Right cardiac atrium (tissue), 5 donors: ENCODE measurements at regions not wholly inside any gene's neighbourhood (a gene's known extent, or its start where the extent isn't known, plus 50 kb on each side); places are given as distances from the start of the nearest gene placed in this dataset.
"Not testable (repeated sequence)": the region's sequence is repeated elsewhere in the genome, so short reads cannot be mapped to it uniquely, and the experiment has no call there.

Source experiments
- ATAC-seq, 2 donors: fragments of 200-7000 bp; cut with Tn5 transposase; one replicate each; pipeline versions ENCODE4 v1.8.0 to v1.9.1; 2020; ENCODE audit warnings: moderate library complexity in 2 of 2, mild to moderate bottlenecking in 1 of 2
- DNase-seq, 3 donors: peaks; one replicate each; pipeline ENCODE4 v3.0.0-alpha.2; 2020
- H3K27ac ChIP-seq: one replicate; pipeline ENCODE4 v1.5.1; 2013; ENCODE audit warnings: mild to moderate bottlenecking, low read length, control low read depth, moderate library complexity
- H3K27me3 ChIP-seq: one replicate; pipeline ENCODE4 v1.6.1; 2013; ENCODE audit not compliant: control insufficient read depth, insufficient read depth
- H3K4me1 ChIP-seq: one replicate; pipeline ENCODE4 v1.6.1; 2013; ENCODE audit warnings: low read length; ENCODE audit not compliant: control insufficient read depth, insufficient read depth
- H3K4me3 ChIP-seq: one replicate; pipeline ENCODE4 v1.5.1; 2013; ENCODE audit warnings: low read length, control low read depth
- H3K9me3 ChIP-seq: one replicate; pipeline ENCODE4 v1.6.1; 2013; ENCODE audit warnings: low read length; ENCODE audit not compliant: control insufficient read depth
- WGBS: extraction: QIAGEN DNeasy Blood & Tissue Kit; methylation state at CpG from one replicate; pipeline ENCODE4 v1.1.7; 2013; 5-methylcytosine and 5-hydroxymethylcytosine counted together
- intact Hi-C, 4 donors: fragments of 100-400 bp; cut with DNase I; formaldehyde crosslinking; loops; one replicate each; pipeline versions ENCODE4 v1.11.0 to v1.14.0; 2022 to 2023
- donor health status: healthy with polysubstance abuse.
- donor health status: DM: no; HTN: yes; CAD: no.
- donor health status: DM: no; HTN: no; CAD: no.
- donor health status: DM: no; HTN: yes; CAD: no; lungs with severe emphysema.
- donor health status: DM: yes; HTN: yes; CAD: no.

DNA sequence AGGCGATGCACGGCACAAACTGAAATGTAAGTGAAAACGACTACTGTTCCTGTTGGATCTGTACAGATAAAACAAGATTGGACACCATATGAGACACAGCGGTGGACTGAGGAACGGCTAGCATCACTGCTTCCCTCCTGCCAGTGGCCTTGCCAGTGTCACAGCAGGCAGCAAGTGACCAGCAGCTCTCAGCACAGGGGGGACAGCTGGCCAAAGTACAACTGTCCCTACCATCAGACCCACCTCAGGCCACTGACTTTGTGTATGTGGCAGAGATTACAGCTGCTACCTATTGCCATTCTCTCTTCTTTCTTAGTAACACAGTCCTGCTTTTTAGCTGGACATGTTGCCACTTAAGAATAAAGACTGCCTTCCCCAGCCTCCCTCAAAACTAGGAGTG is 80.0 kb upstream of the SLC66A3 start:
- no peak overlapping the region for H3K4me3 ChIP-seq
- ATAC-seq (no peak), DNase-seq (no peak)
- no peaks in the 10 kb centered on the region for H3K4me1 ChIP-seq
- no peaks in the 10 kb centered on the region for H3K27me3 ChIP-seq
- no peaks in the 10 kb centered on the region for H3K9me3 ChIP-seq
- H3K27ac ChIP-seq, result no peak overlapping the region
- WGBS, result 89% methylated on average over 5 of the region's 5 CpGs
- intact Hi-C loops, result no loop called here

GRCh38 chr2:11077411-11077810 is 77.9 kb upstream of the SLC66A3 start:
- ATAC-seq, result no peak
- Histone ChIP-seq H3K4me3 (no peak overlapping the region), H3K27me3 (no peaks in the 10 kb centered on the region), H3K4me1 (no peaks in the 10 kb centered on the region), H3K27ac (no peak overlapping the region), H3K9me3 (no peaks in the 10 kb centered on the region)
- WGBS, result 56% methylated on average over 3 of the region's 3 CpGs
- intact Hi-C loops, result no loop called here
- DNase-seq, result no peak

GRCh38 chr2:11079136-11079824 is 76.0 kb upstream of the SLC66A3 start:
- Histone ChIP-seq H3K4me1 (no peaks in the 10 kb centered on the region), H3K4me3 (no peak overlapping the region), H3K27ac (no peak overlapping the region), H3K9me3 (no peaks in the 10 kb centered on the region), H3K27me3 (no peaks in the 10 kb centered on the region)
- 71% methylated on average over 8 of the region's 8 CpGs for WGBS
- ATAC-seq (no peak), DNase-seq (no peak)
- intact Hi-C loops, result no loop called here

GRCh38 chr2:11080253-11081115 is 74.8 kb upstream of the SLC66A3 start:
- no peak for DNase-seq
- intact Hi-C loops, result no loop called here
- ATAC-seq, result no peak
- Histone ChIP-seq H3K4me3 (no peak overlapping the region), H3K4me1 (no peaks in the 10 kb centered on the region), H3K27me3 (no peaks in the 10 kb centered on the region), H3K27ac (no peak overlapping the region), H3K9me3 (no peaks in the 10 kb centered on the region)
- WGBS, result 86% methylated on average over 20 of the region's 20 CpGs

DNA sequence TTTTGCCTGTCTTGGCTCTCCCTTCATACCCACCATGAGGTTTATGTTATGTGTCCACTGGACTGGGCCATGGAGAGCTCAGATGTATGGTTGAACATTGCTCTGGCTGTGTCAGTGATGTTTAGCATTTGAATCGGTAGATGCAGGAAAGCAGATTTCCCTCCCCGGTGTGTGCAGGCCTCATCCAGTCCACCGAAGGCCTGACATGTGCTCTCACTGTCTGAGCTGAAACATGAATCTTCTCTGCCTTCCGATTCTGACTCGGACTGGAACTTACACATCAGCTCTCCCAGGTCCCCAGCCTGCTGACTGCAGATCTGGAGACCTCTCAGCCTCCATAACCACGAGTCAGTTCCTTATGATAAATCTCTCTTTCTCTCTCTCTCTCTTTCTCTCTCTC is 72.4 kb upstream of the SLC66A3 start:
- intact Hi-C loops, result no loop called here
- WGBS, result 90% methylated on average over 6 of the region's 6 CpGs
- Histone ChIP-seq H3K4me1 (no peaks in the 10 kb centered on the region), H3K27ac (no peak overlapping the region), H3K4me3 (no peak overlapping the region), H3K9me3 (no peaks in the 10 kb centered on the region), H3K27me3 (no peaks in the 10 kb centered on the region)
- no peak for ATAC-seq
- no peak for DNase-seq

DNA sequence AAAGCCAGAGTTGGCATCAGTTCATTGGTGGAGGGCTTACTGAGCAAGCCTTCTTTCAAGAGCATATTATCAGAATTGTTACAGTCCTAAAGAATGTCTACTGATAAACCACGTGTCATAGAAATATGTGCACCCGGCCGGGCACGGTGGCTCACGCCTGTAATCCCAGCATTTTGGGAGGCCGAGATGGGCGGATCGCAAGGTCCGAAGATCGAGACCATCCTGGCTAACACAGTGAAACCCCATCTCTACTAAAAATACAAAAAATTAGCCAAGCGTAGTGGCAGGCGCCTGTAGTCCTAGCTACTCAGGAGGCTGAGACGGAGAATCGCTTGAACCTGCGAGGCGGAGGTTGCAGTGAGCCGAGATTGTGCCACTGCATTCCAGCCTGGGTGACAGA is 66.4 kb upstream of the SLC66A3 start:
- 79% methylated on average over 17 of the region's 17 CpGs for WGBS

DNA sequence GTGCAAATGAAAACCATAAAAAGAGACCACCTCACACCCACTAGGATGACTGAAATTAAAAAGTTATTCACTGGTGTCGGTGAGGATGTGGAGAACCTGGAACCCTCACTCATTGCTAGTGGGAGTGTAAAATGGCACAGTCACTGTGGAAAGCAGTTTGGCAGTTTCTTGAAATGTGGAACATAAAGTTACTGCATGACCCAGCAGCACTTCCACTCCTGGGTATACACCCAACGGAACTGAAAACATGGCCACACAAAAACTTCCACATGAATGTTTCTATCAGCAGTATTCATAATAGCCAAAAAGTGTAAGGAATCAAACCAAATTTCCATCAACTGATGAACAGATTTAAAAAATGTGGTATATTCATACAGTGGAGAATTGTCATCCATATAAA is 65.1 kb upstream of the SLC66A3 start:
- no peaks in the 10 kb centered on the region for H3K9me3 ChIP-seq
- no peak for DNase-seq
- no peak overlapping the region for H3K27ac ChIP-seq
- intact Hi-C loops, result no loop called here
- no peak overlapping the region for H3K4me3 ChIP-seq
- no peaks in the 10 kb centered on the region for H3K4me1 ChIP-seq
- WGBS, result 87% methylated on average over 2 of the region's 2 CpGs
- ATAC-seq, result no peak
- no peaks in the 10 kb centered on the region for H3K27me3 ChIP-seq

More for the DNA sequence above, 66.4 kb upstream of the SLC66A3 start:
- H3K27me3 ChIP-seq, H3K4me3 ChIP-seq, ATAC-seq, intact Hi-C loops, H3K4me1 ChIP-seq, H3K9me3 ChIP-seq, DNase-seq, H3K27ac ChIP-seq: not testable (repeated sequence)

GRCh38 chr2:11092701-11093335 is 62.4 kb upstream of the SLC66A3 start:
- no peaks in the 10 kb centered on the region for H3K27me3 ChIP-seq
- ATAC-seq (no peak), DNase-seq (no peak)
- H3K4me1 ChIP-seq, result no peaks in the 10 kb centered on the region
- intact Hi-C loops, result no loop called here
- no peak overlapping the region for H3K4me3 ChIP-seq
- H3K9me3 ChIP-seq, result no peaks in the 10 kb centered on the region
- H3K27ac ChIP-seq, result no peak overlapping the region
- 42% methylated on average over 5 of the region's 5 CpGs for WGBS

DNA sequence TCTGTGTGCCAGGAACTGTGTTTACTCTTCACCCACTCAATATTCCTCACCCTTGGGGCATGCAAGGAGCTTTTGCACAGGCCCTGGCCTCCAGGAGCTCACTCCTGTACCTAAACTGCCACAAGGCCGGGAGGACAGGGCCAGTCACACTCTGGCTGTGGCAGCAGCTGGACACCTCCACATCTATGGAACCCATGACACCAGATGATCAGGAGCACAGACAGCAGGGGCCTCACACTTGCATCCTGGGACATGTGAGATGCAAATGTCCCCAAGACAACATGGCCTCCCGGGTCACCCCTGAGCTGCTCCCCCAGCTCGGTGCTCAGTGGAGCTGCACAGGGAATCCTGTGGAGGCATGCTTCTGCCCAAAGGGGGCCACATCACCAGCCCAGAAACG is 61.8 kb upstream of the SLC66A3 start:
- no peak for DNase-seq
- Histone ChIP-seq H3K27ac (no peak overlapping the region), H3K4me1 (no peaks in the 10 kb centered on the region), H3K27me3 (no peaks in the 10 kb centered on the region), H3K4me3 (no peak overlapping the region), H3K9me3 (no peaks in the 10 kb centered on the region)
- intact Hi-C loops, result no loop called here
- no peak for ATAC-seq
- 68% methylated on average over 4 of the region's 4 CpGs for WGBS

DNA sequence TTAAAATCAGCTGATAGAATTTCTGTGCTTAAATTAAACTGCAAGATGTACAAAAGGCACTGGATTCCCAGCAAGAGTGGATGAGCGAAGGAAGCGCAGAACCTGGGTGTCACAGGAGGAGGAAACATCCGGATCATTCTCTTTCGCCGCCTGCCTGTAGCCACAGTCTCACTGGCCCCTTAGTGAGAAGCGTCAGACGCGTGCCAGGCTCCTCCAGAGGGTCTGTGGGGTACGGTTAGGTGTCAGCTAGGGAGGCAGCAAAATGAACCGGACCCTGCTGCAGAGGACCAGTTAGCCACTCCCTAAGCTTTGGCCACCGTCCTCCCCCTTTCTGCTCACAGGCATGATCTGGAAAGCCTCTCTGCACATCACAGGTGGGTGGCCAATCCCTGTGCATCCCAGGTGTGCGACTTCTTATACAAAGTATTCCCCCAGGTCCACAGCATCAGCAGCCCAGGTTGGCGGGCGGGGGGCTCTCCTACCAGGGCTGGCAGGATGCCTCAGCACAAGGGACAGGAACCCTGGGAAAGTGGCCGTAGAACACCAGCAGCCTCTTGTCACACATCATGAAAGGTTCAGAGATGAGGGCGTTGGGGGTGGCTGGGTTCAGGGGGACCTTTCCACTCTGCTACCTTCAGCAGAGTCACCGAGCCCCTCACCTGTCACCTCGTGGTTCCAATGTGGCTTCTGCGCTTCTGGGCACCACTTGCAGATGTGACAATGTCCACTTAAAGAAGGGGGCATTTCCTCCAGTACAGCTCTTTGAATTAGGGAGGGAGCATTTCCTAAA is 61.1 kb upstream of the SLC66A3 start:
- Histone ChIP-seq H3K27me3 (no peaks in the 10 kb centered on the region), H3K27ac (no peak overlapping the region), H3K4me3 (no peak overlapping the region), H3K4me1 (no peaks in the 10 kb centered on the region), H3K9me3 (no peaks in the 10 kb centered on the region)
- WGBS, result 74% methylated on average over 19 of the region's 19 CpGs
- DNase-seq (no peak), ATAC-seq (no peak)
- intact Hi-C loops, result no loop called here

DNA sequence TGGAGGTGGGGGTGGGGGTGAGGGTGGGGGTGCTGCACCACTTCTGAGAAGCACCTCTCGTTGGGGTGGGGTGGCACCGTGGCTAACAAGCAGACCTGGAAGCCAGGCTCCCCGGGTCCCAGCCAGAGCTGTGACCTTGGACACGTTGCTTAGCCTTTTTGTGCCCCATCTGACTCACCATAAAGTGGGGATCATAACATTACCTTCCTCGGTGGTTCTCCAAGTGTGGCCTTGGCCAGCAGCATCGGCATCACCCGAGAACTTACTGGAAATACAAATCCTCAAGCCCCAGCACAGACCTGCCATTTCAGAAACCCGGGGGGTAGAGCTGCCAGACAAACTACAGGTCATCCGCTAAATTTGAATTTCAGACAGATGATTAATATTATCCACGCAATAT is 58.7 kb upstream of the SLC66A3 start:
- Histone ChIP-seq H3K4me1 (no peaks in the 10 kb centered on the region), H3K9me3 (no peaks in the 10 kb centered on the region), H3K27me3 (no peaks in the 10 kb centered on the region), H3K27ac (no peak overlapping the region), H3K4me3 (no peak overlapping the region)
- ATAC-seq (no peak), DNase-seq (no peak)
- 78% methylated on average over 10 of the region's 10 CpGs for WGBS
- intact Hi-C loops, result no loop called here
